Caco-2 (cell line): ENCODE measurements at regions not wholly inside any gene's neighbourhood (a gene's known extent, or its start where the extent isn't known, plus 50 kb on each side); places are given as distances from the start of the nearest gene placed in this dataset.
A peak's percentile ranks its signal among the peaks of the same experiment; 100 is the strongest.
"Not testable (repeated sequence)": the region's sequence is repeated elsewhere in the genome, so short reads cannot be mapped to it uniquely, and the experiment has no call there.

Experiments
- BruUV-seq: library from RNA; stranded (reverse); fragments of 400-500 nt; replicated peaks from 2 replicates; lab custom pipeline; 2021; lab: Mats Ljungman, UMichigan
- CTCF ChIA-PET: fragments of 300-600 bp; sonication (Branson Sonifier 250); formaldehyde crosslinking; loops from one replicate; lab custom pipeline; 2022; ENCODE audit warnings: antibody characterized with exemption; lab: Charles Lee
- POLR2A ChIA-PET: fragments of 300-600 bp; sonication (Branson Sonifier 250); formaldehyde crosslinking; loops from one replicate; lab custom pipeline; 2022; ENCODE audit warnings: antibody characterized with exemption; lab: Charles Lee
- DNase-seq, 2 experiments: peaks; one replicate each; pipeline versions ENCODE4 v3.0.0 to v3.0.0-alpha.2; 2020 to 2022
- H3K27me3 ChIP-seq: replicated peaks from 2 replicates; pipeline ENCODE4 v1.6.0; 2011; ENCODE audit warnings: low read length; ENCODE audit not compliant: control insufficient read depth, insufficient read depth
- H3K36me3 ChIP-seq: 2 replicates; pipeline ENCODE4 v1.5.1; 2011; ENCODE audit warnings: low read length; ENCODE audit not compliant: control insufficient read depth, insufficient read depth
- H3K4me1 ChIP-seq: fragments of 250-450 bp; sonication (Bioruptor Pico); 2 replicates; pipeline ENCODE4 v1.5.1; 2020; ENCODE audit warnings: mild to moderate bottlenecking
- H3K4me3 ChIP-seq: 2 replicates; pipeline ENCODE4 v1.5.1; 2011; ENCODE audit warnings: low read depth, mild to moderate bottlenecking, control low read depth, low read length
- H3K9me3 ChIP-seq: fragments of 250-450 bp; sonication (Bioruptor Pico); 2 replicates; pipeline ENCODE4 v1.5.1; 2020; ENCODE audit warnings: mild to moderate bottlenecking, moderate library complexity
- H3K27ac Mint-ChIP-seq: one replicate; pipeline ENCODE4 v1.8.0; 2022; ENCODE audit warnings: mixed read lengths; ENCODE audit not compliant: unreplicated experiment
- H3K27me3 Mint-ChIP-seq: one replicate; pipeline ENCODE4 v1.8.0; 2022; ENCODE audit warnings: mixed read lengths; ENCODE audit not compliant: insufficient read depth, unreplicated experiment
- H3K36me3 Mint-ChIP-seq: one replicate; pipeline ENCODE4 v1.8.0; 2022; ENCODE audit warnings: mild to moderate bottlenecking, mixed read lengths; ENCODE audit not compliant: insufficient read depth, unreplicated experiment
- H3K4me1 Mint-ChIP-seq: one replicate; pipeline ENCODE4 v1.8.0; 2022; ENCODE audit warnings: low read depth, mixed read lengths; ENCODE audit not compliant: unreplicated experiment
- H3K4me3 Mint-ChIP-seq: one replicate; pipeline ENCODE4 v1.8.0; 2022; ENCODE audit warnings: mild to moderate bottlenecking, moderate library complexity, mixed read lengths; ENCODE audit not compliant: unreplicated experiment
- H3K9me3 Mint-ChIP-seq: one replicate; pipeline ENCODE4 v1.8.0; 2022; ENCODE audit warnings: mixed read lengths; ENCODE audit not compliant: unreplicated experiment
- intact Hi-C: fragments of 100-400 bp; cut with micrococcal nuclease; formaldehyde crosslinking; loops from one replicate; pipeline ENCODE4 v1.10.0; 2022; ENCODE audit not compliant: unreplicated experiment
- TF ChIP-seq, protein P1 (sequence below), 2 experiments: fragments of 200-600 bp in 1 of 2; IDR thresholded peaks; 1 replicate in 1 of 2; 2 replicates in 1 of 2; pipeline versions ENCODE4 v1.5.1 to v1.8.0; 2011 to 2022; ENCODE audit warnings: antibody characterized with exemption in 1 of 2, control low read depth in 1 of 2, inconsistent platforms in 1 of 2, low read depth in 1 of 2, low read length in 1 of 2, mild to moderate bottlenecking in 1 of 2, moderate library complexity in 1 of 2; ENCODE audit not compliant: insufficient read depth in 1 of 2, severe bottlenecking in 1 of 2, unreplicated experiment in 1 of 2

DNA sequence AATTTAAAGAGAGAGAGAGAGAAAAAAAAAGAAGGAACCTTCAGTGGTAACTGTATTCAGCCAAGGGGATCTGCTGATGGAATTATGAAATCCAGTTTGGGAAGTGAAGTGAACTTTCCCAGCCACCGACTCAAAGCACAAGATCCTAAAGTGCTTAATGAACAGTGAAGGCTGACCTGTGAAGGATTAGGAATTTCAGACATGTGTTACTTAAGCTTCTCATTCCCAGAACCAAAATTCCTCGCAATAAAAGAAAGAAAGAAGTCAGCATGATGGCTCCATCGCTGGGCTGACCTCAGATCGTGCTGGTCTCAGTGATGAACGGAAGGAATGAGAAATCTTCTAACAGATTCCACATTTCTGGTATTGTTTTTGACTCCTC lies 135.2 kb downstream of the ARSF start:
- CTCF ChIA-PET, result no interaction called here
- no peaks in the 10 kb centered on the region; the same call in 1 of the 2 replicates for H3K4me1 ChIP-seq

DNA sequence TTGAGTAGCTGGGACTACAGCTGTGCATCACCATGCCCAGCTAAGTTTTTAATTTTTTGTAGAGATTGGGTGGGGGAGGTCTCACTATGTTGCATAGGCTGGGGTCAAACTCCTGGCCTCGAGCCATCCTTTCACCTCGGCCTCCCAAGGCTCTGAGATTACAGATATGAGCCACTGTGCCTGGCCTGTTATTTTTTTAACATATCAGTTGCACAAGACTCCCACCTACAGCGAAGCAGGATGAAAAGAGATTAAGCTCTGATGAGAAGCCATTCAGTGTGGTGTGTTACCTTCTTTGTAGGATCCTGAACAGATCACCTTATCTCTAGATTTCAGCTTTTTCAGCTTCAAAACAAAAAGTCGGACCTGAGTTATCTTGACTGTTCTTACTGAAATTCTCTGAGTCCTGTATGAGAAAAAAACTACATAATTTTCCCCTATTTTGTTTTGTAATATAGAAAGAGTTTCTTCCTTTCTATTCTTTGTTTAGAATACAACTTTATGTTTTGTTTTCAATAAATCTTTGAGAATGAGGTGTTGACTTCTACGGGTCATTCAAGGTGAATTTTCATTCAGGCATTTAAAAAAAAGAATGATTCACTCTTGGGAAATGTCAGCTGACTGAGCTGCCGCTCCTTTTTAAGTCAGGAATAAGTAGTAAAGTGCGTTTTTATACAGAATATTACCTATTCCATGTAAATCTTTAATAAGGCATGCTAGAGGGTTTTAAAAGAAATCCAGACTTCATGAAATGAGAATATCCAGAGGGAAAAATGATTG lies 134.6 kb downstream of the ARSF start:
- no peaks in the 10 kb centered on the region for H3K36me3 ChIP-seq
- no peaks in the 10 kb centered on the region; the same call in 1 of the 2 replicates for H3K4me1 ChIP-seq
- Mint-ChIP-seq H3K4me3 (no peak overlapping the region), H3K9me3 (no peaks in the 10 kb centered on the region), H3K27me3 (no peaks in the 10 kb centered on the region), H3K4me1 (peaks cover 7% of the 10 kb centered on the region), H3K27ac (peak overlapping the region; percentile 64), H3K36me3 (no peaks in the 10 kb centered on the region)
- H3K9me3 ChIP-seq, result no peaks in the 10 kb centered on the region
- H3K27me3 ChIP-seq, result no peaks in the 10 kb centered on the region
- H3K4me3 ChIP-seq, result no peak overlapping the region
- peak; percentile 1 to 29 for DNase-seq
- no TSS peak for BruUV-seq
- ChIA-PET POLR2A (no interaction called here), CTCF (no interaction called here)
- TF ChIP-seq, protein P1, sequence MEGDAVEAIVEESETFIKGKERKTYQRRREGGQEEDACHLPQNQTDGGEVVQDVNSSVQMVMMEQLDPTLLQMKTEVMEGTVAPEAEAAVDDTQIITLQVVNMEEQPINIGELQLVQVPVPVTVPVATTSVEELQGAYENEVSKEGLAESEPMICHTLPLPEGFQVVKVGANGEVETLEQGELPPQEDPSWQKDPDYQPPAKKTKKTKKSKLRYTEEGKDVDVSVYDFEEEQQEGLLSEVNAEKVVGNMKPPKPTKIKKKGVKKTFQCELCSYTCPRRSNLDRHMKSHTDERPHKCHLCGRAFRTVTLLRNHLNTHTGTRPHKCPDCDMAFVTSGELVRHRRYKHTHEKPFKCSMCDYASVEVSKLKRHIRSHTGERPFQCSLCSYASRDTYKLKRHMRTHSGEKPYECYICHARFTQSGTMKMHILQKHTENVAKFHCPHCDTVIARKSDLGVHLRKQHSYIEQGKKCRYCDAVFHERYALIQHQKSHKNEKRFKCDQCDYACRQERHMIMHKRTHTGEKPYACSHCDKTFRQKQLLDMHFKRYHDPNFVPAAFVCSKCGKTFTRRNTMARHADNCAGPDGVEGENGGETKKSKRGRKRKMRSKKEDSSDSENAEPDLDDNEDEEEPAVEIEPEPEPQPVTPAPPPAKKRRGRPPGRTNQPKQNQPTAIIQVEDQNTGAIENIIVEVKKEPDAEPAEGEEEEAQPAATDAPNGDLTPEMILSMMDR (IDR thresholded peaks at IDR 0.05; ENCODE audit: insufficient read depth in 1 of 2, low read depth in 1 of 2, low read length in 1 of 2, severe bottlenecking in 1 of 2, unreplicated experiment in 1 of 2), result no peak
- intact Hi-C loops, result no loop called here

More for the DNA sequence above, 135.2 kb downstream of the ARSF start:
- TF ChIP-seq, protein P1 (IDR thresholded peaks at IDR 0.05; ENCODE audit: insufficient read depth in 1 of 2, low read depth in 1 of 2, low read length in 1 of 2, severe bottlenecking in 1 of 2, unreplicated experiment in 1 of 2), result no peak
- Mint-ChIP-seq H3K9me3 (no peaks in the 10 kb centered on the region), H3K36me3 (no peaks in the 10 kb centered on the region), H3K4me3 (no peak overlapping the region), H3K27ac (peak overlapping the region; percentile 64), H3K4me1 (peaks cover 7% of the 10 kb centered on the region), H3K27me3 (no peaks in the 10 kb centered on the region)
- H3K9me3 ChIP-seq, result no peaks in the 10 kb centered on the region
- no peak for DNase-seq
- intact Hi-C loops, result no loop called here
- no peaks in the 10 kb centered on the region for H3K27me3 ChIP-seq
- POLR2A ChIA-PET, result no interaction called here
- no peaks in the 10 kb centered on the region for H3K36me3 ChIP-seq
- no peak overlapping the region for H3K4me3 ChIP-seq
- BruUV-seq, result no TSS peak

- POLR2A ChIA-PET, H3K36me3 Mint-ChIP-seq, H3K4me1 Mint-ChIP-seq, H3K4me3 ChIP-seq, DNase-seq, CTCF ChIA-PET, H3K4me3 Mint-ChIP-seq, H3K27me3 ChIP-seq, H3K36me3 ChIP-seq, BruUV-seq, intact Hi-C loops, H3K27ac Mint-ChIP-seq, H3K27me3 Mint-ChIP-seq, H3K9me3 Mint-ChIP-seq, H3K9me3 ChIP-seq, H3K4me1 ChIP-seq: not testable (repeated sequence)
Observed at GRCh38 chrX:3172156-3172555, 130.9 kb downstream of the ARSF start.
